Suprapubic skin (tissue), 4 donors: ENCODE measurements at regions not wholly inside any gene's neighbourhood (a gene's known extent, or its start where the extent isn't known, plus 50 kb on each side); places are given as distances from the start of the nearest gene placed in this dataset.

Experiments
- CTCF ChIP-seq, 2 donors: fragments of 200-600 bp in 1 of 2; fragments of 450-650 bp in 1 of 2; sonication (generic) in 1 of 2; IDR thresholded peaks; one replicate each; pipeline ENCODE4 v1.5.1; 2016 to 2019; ENCODE audit warnings: antibody characterized with exemption in 2 of 2, mild to moderate bottlenecking in 1 of 2, moderate library complexity in 1 of 2
- POLR2A ChIP-seq, 2 donors: fragments of 450-650 bp; IDR thresholded peaks; one replicate each; pipeline ENCODE4 v1.6.1; 2017; ENCODE audit warnings: antibody characterized with exemption in 2 of 2, mild to moderate bottlenecking in 2 of 2, moderate library complexity in 2 of 2
- POLR2AphosphoS5 ChIP-seq, 3 donors: sonication (generic); formaldehyde crosslinking; IDR thresholded peaks; one replicate each; pipeline ENCODE4 v1.6.1; 2017; ENCODE audit warnings: antibody characterized with exemption in 3 of 3

GRCh38 chr11:91097083-91097482 is 874.2 kb upstream of the CHORDC1 start:
- TF ChIP-seq POLR2AphosphoS5 (IDR thresholded peaks at IDR 0.05) (no peak), CTCF (IDR thresholded peaks at IDR 0.05) (no peak), POLR2A (IDR thresholded peaks at IDR 0.05) (no peak)
